NCI-H2227 (cell line): ENCODE measurements at regions not wholly inside any gene's neighbourhood (a gene's known extent, or its start where the extent isn't known, plus 50 kb on each side); places are given as distances from the start of the nearest gene placed in this dataset.

Source experiments
- DNase-seq: peaks from one replicate; lab custom pipeline; 2025; ENCODE audit not compliant: unreplicated experiment; lab: John Stamatoyannopoulos, UW

GRCh38 chr1:98333406-98333805, 328.1 kb upstream of the SNX7 start:
- DNase-seq, result no peak

GRCh38 chr1:98331718-98332311, 329.7 kb upstream of the SNX7 start:
- no peak for DNase-seq

GRCh38 chr1:98331243-98331642, 330.3 kb upstream of the SNX7 start:
- DNase-seq, result no peak

- no peak for DNase-seq
Observed at GRCh38 chr1:98330224-98330623, 331.3 kb upstream of the SNX7 start.

GRCh38 chr1:98328855-98329254, 332.7 kb upstream of the SNX7 start:
- no peak for DNase-seq

- DNase-seq, result no peak
Observed at GRCh38 chr1:98327220-98327861, 334.2 kb upstream of the SNX7 start.

GRCh38 chr1:98325646-98326440, 335.7 kb upstream of the SNX7 start:
- no peak for DNase-seq

GRCh38 chr1:98323906-98324358, 337.6 kb upstream of the SNX7 start:
- DNase-seq, result no peak

GRCh38 chr1:98323388-98323787, 338.1 kb upstream of the SNX7 start:
- no peak for DNase-seq

GRCh38 chr1:98322966-98323365, 338.6 kb upstream of the SNX7 start:
- no peak for DNase-seq

- DNase-seq, result no peak
Observed at GRCh38 chr1:98322086-98322485, 339.4 kb upstream of the SNX7 start.

- no peak for DNase-seq
Observed at GRCh38 chr1:98321191-98321590, 340.3 kb upstream of the SNX7 start.

- DNase-seq, result no peak
Observed at GRCh38 chr1:98316286-98316905, 345.1 kb upstream of the SNX7 start.

- no peak for DNase-seq
Observed at GRCh38 chr1:98315309-98315708, 346.2 kb upstream of the SNX7 start.

GRCh38 chr1:98314601-98315000, 346.9 kb upstream of the SNX7 start:
- peak; percentile 37 for DNase-seq

- DNase-seq, result no peak
Observed at GRCh38 chr1:98306517-98307089, 354.9 kb upstream of the SNX7 start.

GRCh38 chr1:98305362-98305761, 356.2 kb upstream of the SNX7 start:
- no peak for DNase-seq

GRCh38 chr1:98304888-98305287, 356.6 kb upstream of the SNX7 start:
- no peak for DNase-seq

GRCh38 chr1:98299861-98300260, 361.7 kb upstream of the SNX7 start:
- no peak for DNase-seq

GRCh38 chr1:98299313-98299712, 362.2 kb upstream of the SNX7 start:
- no peak for DNase-seq

- DNase-seq, result no peak
Observed at GRCh38 chr1:98298319-98298718, 363.2 kb upstream of the SNX7 start.
